Left lung (tissue), 4 donors: ENCODE measurements at regions not wholly inside any gene's neighbourhood (a gene's known extent, or its start where the extent isn't known, plus 50 kb on each side); places are given as distances from the start of the nearest gene placed in this dataset.
A peak's percentile ranks its signal among the peaks of the same experiment; 100 is the strongest.

Source experiments
- ATAC-seq: fragments of 200-7000 bp; cut with Tn5 transposase; one replicate; pipeline ENCODE4 v1.9.1; 2020; ENCODE audit warnings: moderate library complexity
- DNase-seq, 4 donors: peaks; one replicate each; pipeline ENCODE4 v3.0.0-alpha.2; 2013 to 2020
- H3K27ac ChIP-seq, 2 donors: fragments of 200-600 bp; sonication (generic) in 1 of 2; one replicate each; pipeline versions ENCODE4 v1.5.0 to v1.8.0; 2020 to 2021
- H3K27me3 ChIP-seq, 2 donors: fragments of 200-600 bp; sonication (generic) in 1 of 2; one replicate each; pipeline versions ENCODE4 v1.5.0 to v1.8.0; 2020 to 2021
- H3K36me3 ChIP-seq, 2 donors: fragments of 200-600 bp; sonication (generic) in 1 of 2; one replicate each; pipeline versions ENCODE4 v1.5.0 to v1.8.0; 2020 to 2021
- H3K4me1 ChIP-seq, 2 donors: fragments of 200-600 bp; one replicate each; pipeline ENCODE4 v1.8.0; 2021
- H3K4me3 ChIP-seq, 2 donors: fragments of 200-600 bp; sonication (generic) in 1 of 2; one replicate each; pipeline versions ENCODE4 v1.5.0 to v1.8.0; 2020 to 2021; ENCODE audit warnings: mild to moderate bottlenecking in 1 of 2
- H3K9me3 ChIP-seq, 2 donors: fragments of 200-600 bp; sonication (generic) in 1 of 2; one replicate each; pipeline versions ENCODE4 v1.5.0 to v1.8.0; 2020 to 2021
- CTCF ChIP-seq, 2 donors: fragments of 200-600 bp; sonication (generic) in 1 of 2; IDR thresholded peaks; one replicate each; pipeline versions ENCODE4 v1.5.0 to v1.8.0; 2021; ENCODE audit warnings: antibody characterized with exemption in 2 of 2
- intact Hi-C, 2 donors: fragments of 100-400 bp; cut with DNase I; formaldehyde crosslinking; loops; one replicate each; pipeline versions ENCODE4 v1.11.2 to v1.14.2; 2022
- donor health status: DM: no; HTN: yes; CAD: no.
- donor health status: DM: no; HTN: no; CAD: no.

GRCh38 chr2:67650291-67651133, 253.4 kb downstream of the ETAA1 start:
- peak; percentile 46 to 49 for TF ChIP-seq CTCF (IDR thresholded peaks at IDR 0.05)
- Histone ChIP-seq H3K4me1 (peaks cover 0 to 11% of the 10 kb centered on the region in 2 donors), H3K36me3 (no peaks in the 10 kb centered on the region), H3K9me3 (peaks cover 0 to 9% of the 10 kb centered on the region in 2 donors), H3K27me3 (no peaks in the 10 kb centered on the region), H3K27ac (peak overlapping the region; percentile 6 to 59), H3K4me3 (no peak overlapping the region)
- intact Hi-C loops = no loop called here
- ATAC-seq (peak; percentile 93), DNase-seq (peak; percentile 71 to 96 (median 87))

- no peaks in the 10 kb centered on the region for H3K27me3 ChIP-seq
- H3K4me3 ChIP-seq = no peak overlapping the region
- intact Hi-C loops = no loop called here
- H3K36me3 ChIP-seq = no peaks in the 10 kb centered on the region
- H3K4me1 ChIP-seq = peaks cover 0 to 11% of the 10 kb centered on the region in 2 donors
- peaks cover 0 to 9% of the 10 kb centered on the region in 2 donors for H3K9me3 ChIP-seq
- H3K27ac ChIP-seq = no peak overlapping the region
- no peak for DNase-seq
- ATAC-seq = no peak
- no peak for TF ChIP-seq CTCF (IDR thresholded peaks at IDR 0.05)
These were observed 254.4 kb downstream of the ETAA1 start for GRCh38 chr2:67651565-67651964.

GRCh38 chr2:67652679-67653078, 255.5 kb downstream of the ETAA1 start:
- Histone ChIP-seq H3K4me3 (no peak overlapping the region), H3K4me1 (peaks cover 0 to 11% of the 10 kb centered on the region in 2 donors), H3K27ac (no peak overlapping the region), H3K36me3 (no peaks in the 10 kb centered on the region), H3K9me3 (no peaks in the 10 kb centered on the region), H3K27me3 (no peaks in the 10 kb centered on the region)
- DNase-seq = no peak
- no peak for ATAC-seq
- intact Hi-C loops = no loop called here
- TF ChIP-seq CTCF (IDR thresholded peaks at IDR 0.05) = no peak

GRCh38 chr2:67656875-67657274, 259.7 kb downstream of the ETAA1 start:
- Histone ChIP-seq H3K27ac (no peak overlapping the region), H3K4me1 (no peaks in the 10 kb centered on the region), H3K4me3 (no peak overlapping the region), H3K36me3 (no peaks in the 10 kb centered on the region), H3K27me3 (no peaks in the 10 kb centered on the region), H3K9me3 (no peaks in the 10 kb centered on the region)
- DNase-seq = no peak
- no peak for ATAC-seq
- no peak for TF ChIP-seq CTCF (IDR thresholded peaks at IDR 0.05)
- intact Hi-C loops = no loop called here

- intact Hi-C loops = no loop called here
- no peak overlapping the region for H3K27ac ChIP-seq
These were observed 261.7 kb downstream of the ETAA1 start for GRCh38 chr2:67658820-67659219.

More at GRCh38 chr2:67658820-67659219, 261.7 kb downstream of the ETAA1 start:
- Histone ChIP-seq H3K4me3 (no peak overlapping the region), H3K9me3 (no peaks in the 10 kb centered on the region), H3K27me3 (no peaks in the 10 kb centered on the region), H3K36me3 (no peaks in the 10 kb centered on the region), H3K4me1 (no peaks in the 10 kb centered on the region)
- ATAC-seq (no peak), DNase-seq (no peak)
- TF ChIP-seq CTCF (IDR thresholded peaks at IDR 0.05) = no peak
